ENCODE measurements at regions not wholly inside any gene's neighbourhood (a gene's known extent, or its start where the extent isn't known, plus 50 kb on each side); places are given as distances from the start of the nearest gene placed in this dataset.

- Mint-ChIP-seq H3K4me3 (ENCODE audit: low read depth, unreplicated experiment) (no peak overlapping the region), H3K27ac (ENCODE audit: unreplicated experiment) (no peak overlapping the region), H3K27me3 (ENCODE audit: unreplicated experiment) (no peaks in the 10 kb centered on the region), H3K4me1 (ENCODE audit: low read depth, unreplicated experiment) (no peaks in the 10 kb centered on the region), H3K36me3 (ENCODE audit: insufficient read depth, unreplicated experiment) (no peaks in the 10 kb centered on the region), H3K9me3 (ENCODE audit: low read depth, unreplicated experiment) (peaks cover 2% of the 10 kb centered on the region)
- no peak for DNase-seq
- BruUV-seq (replicated peaks): no TSS peak
- CTCF ChIA-PET: interaction anchor here (0.6 kb wide), 1 partner anchor 914 kb away, joined by 6 read pairs; no protein-coding TSS in a partner anchor
- intact Hi-C loops (cut with micrococcal nuclease; ENCODE audit: unreplicated experiment): no loop called here
- TF ChIP-seq, protein P1, sequence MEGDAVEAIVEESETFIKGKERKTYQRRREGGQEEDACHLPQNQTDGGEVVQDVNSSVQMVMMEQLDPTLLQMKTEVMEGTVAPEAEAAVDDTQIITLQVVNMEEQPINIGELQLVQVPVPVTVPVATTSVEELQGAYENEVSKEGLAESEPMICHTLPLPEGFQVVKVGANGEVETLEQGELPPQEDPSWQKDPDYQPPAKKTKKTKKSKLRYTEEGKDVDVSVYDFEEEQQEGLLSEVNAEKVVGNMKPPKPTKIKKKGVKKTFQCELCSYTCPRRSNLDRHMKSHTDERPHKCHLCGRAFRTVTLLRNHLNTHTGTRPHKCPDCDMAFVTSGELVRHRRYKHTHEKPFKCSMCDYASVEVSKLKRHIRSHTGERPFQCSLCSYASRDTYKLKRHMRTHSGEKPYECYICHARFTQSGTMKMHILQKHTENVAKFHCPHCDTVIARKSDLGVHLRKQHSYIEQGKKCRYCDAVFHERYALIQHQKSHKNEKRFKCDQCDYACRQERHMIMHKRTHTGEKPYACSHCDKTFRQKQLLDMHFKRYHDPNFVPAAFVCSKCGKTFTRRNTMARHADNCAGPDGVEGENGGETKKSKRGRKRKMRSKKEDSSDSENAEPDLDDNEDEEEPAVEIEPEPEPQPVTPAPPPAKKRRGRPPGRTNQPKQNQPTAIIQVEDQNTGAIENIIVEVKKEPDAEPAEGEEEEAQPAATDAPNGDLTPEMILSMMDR (IDR thresholded peaks at IDR 0.05; ENCODE audit: unreplicated experiment): no peak
Measured at GRCh38 chr21:27633631-27634030, 666.7 kb upstream of the ADAMTS5 start.

DNA sequence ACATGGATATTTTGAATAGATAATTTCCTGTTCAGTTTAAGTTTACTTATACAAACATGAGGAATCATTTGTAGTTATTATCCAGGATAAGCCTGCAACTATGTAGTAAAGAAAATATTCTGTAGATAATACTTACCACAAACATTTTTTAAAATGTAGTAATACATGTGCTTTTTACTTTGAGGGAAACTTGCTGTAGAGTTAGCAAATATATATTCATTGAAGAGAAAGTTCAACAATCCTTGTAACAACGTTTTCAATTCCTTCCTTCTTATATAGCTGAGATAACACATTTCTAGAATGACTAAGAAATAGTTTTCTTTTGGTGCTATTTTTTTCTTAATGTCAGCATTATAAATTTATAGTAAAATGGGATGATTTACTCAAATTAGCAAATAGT is 664.6 kb upstream of the ADAMTS5 start:
- intact Hi-C loops (cut with micrococcal nuclease; ENCODE audit: unreplicated experiment): no loop called here
- Mint-ChIP-seq H3K4me1 (ENCODE audit: low read depth, unreplicated experiment) (no peaks in the 10 kb centered on the region), H3K9me3 (ENCODE audit: low read depth, unreplicated experiment) (no peaks in the 10 kb centered on the region), H3K27me3 (ENCODE audit: unreplicated experiment) (no peaks in the 10 kb centered on the region), H3K4me3 (ENCODE audit: low read depth, unreplicated experiment) (no peak overlapping the region), H3K36me3 (ENCODE audit: insufficient read depth, unreplicated experiment) (no peaks in the 10 kb centered on the region), H3K27ac (ENCODE audit: unreplicated experiment) (no peak overlapping the region)
- TF ChIP-seq, protein P1 (IDR thresholded peaks at IDR 0.05; ENCODE audit: unreplicated experiment): no peak
- no TSS peak for BruUV-seq (replicated peaks)
- CTCF ChIA-PET: no interaction called here
- no peak for DNase-seq

DNA sequence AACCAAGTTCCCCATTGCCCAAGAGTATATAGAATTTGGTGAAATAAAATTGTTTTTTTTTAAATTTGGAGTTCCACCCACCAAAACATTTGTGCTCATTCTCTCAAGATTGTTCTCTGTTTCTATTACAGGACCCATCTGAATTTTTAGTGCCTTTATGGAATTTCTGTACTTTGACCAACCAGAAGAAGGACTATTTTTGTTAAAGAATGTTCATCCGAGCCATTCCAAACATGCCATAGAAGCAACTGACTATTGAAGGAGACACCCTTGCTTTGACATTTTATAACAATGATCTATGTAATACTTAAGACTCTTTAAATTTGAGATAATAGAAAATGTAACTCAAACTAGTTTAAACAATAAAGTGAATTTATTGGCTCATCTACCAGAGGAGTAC is 655.7 kb upstream of the ADAMTS5 start:
- no peak overlapping the region for H3K4me3 Mint-ChIP-seq (ENCODE audit: low read depth, unreplicated experiment)
- intact Hi-C loops (cut with micrococcal nuclease; ENCODE audit: unreplicated experiment): no loop called here
- TF ChIP-seq, protein P1 (IDR thresholded peaks at IDR 0.05; ENCODE audit: unreplicated experiment): no peak
- BruUV-seq (replicated peaks): no TSS peak
- H3K9me3 Mint-ChIP-seq (ENCODE audit: low read depth, unreplicated experiment): no peaks in the 10 kb centered on the region
- no peaks in the 10 kb centered on the region for H3K4me1 Mint-ChIP-seq (ENCODE audit: low read depth, unreplicated experiment)
- H3K36me3 Mint-ChIP-seq (ENCODE audit: insufficient read depth, unreplicated experiment): no peaks in the 10 kb centered on the region
- CTCF ChIA-PET: interaction anchor here (0.6 kb wide), 1 partner anchor 142 kb away, joined by 3 read pairs; no protein-coding TSS in a partner anchor
- H3K27me3 Mint-ChIP-seq (ENCODE audit: unreplicated experiment): no peaks in the 10 kb centered on the region
- no peak overlapping the region for H3K27ac Mint-ChIP-seq (ENCODE audit: unreplicated experiment)
- no peak for DNase-seq

DNA sequence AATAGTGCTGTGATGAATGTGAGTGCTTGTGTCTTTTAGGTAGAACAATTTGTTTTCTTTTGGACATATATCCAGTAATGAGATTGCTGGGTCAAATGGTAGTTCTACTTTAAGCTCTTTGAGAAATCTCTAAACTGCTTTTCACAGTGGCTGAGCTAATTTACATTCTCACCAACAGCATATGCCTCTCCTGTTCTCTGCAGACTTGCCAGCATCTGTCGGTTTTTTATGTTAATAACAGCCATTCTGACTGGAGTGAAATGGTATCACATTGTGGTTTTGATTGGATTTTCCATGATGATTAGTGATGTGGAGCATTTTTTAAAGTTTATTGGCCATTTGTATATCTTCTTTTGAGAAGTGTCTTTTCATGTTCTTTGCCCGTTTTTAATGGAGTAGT is 647.3 kb upstream of the ADAMTS5 start:
- Mint-ChIP-seq H3K36me3 (ENCODE audit: insufficient read depth, unreplicated experiment) (no peaks in the 10 kb centered on the region), H3K9me3 (ENCODE audit: low read depth, unreplicated experiment) (peaks cover 3% of the 10 kb centered on the region), H3K27me3 (ENCODE audit: unreplicated experiment) (no peaks in the 10 kb centered on the region), H3K27ac (ENCODE audit: unreplicated experiment) (no peak overlapping the region), H3K4me1 (ENCODE audit: low read depth, unreplicated experiment) (no peaks in the 10 kb centered on the region), H3K4me3 (ENCODE audit: low read depth, unreplicated experiment) (no peak overlapping the region)
- CTCF ChIA-PET: no interaction called here
- BruUV-seq (replicated peaks): no TSS peak
- no peak for DNase-seq
- intact Hi-C loops (cut with micrococcal nuclease; ENCODE audit: unreplicated experiment): no loop called here
- TF ChIP-seq, protein P1 (IDR thresholded peaks at IDR 0.05; ENCODE audit: unreplicated experiment): no peak
